SK-N-SH (cell line): ENCODE measurements at regions not wholly inside any gene's neighbourhood (a gene's known extent, or its start where the extent isn't known, plus 50 kb on each side); places are given as distances from the start of the nearest gene placed in this dataset.

Source experiments
- CTCF ChIA-PET: fragments of 300-600, 350-600 bp; formaldehyde crosslinking; extraction: SDS; loops from one replicate; lab custom pipeline; 2021; lab: Yijun Ruan, JAX
- POLR2A ChIA-PET: fragments of 350-600 bp; sonication (Branson Sonifier 250); formaldehyde crosslinking; extraction: SDS; loops from one replicate; lab custom pipeline; 2020; ENCODE audit warnings: antibody characterized with exemption, inconsistent platforms; lab: Yijun Ruan, JAX
- DNase-seq: peaks from one replicate; pipeline ENCODE4 v3.0.0; 2012
- H2AFZ ChIP-seq: fragments of 200-600 bp; sonication (generic); 2 replicates; pipeline ENCODE4 v1.8.1; 2016; ENCODE audit warnings: antibody characterized with exemption, mild to moderate bottlenecking, low read depth
- H3F3A ChIP-seq: fragments of 200-600 bp; sonication (generic); replicated peaks from 2 replicates; pipeline ENCODE3; 2016; ENCODE audit warnings: antibody characterized with exemption, mild to moderate bottlenecking; ENCODE audit not compliant: insufficient read depth
- H3K27ac ChIP-seq, 2 experiments: fragments of 200-500 bp in 1 of 2; fragments of 200-600 bp in 1 of 2; sonication (Bioruptor generic) in 1 of 2; sonication (generic), shearing (Covaris generic) in 1 of 2; 2 replicates each; pipeline versions ENCODE4 v1.5.1 to v1.6.1; 2014 to 2016; ENCODE audit warnings: low read depth in 2 of 2, inconsistent platforms in 1 of 2, low read length in 1 of 2, mild to moderate bottlenecking in 1 of 2, mixed read lengths in 1 of 2
- H3K27me3 ChIP-seq: fragments of 200-600 bp; sonication (generic), shearing (Covaris generic); 2 replicates; pipeline ENCODE4 v1.6.1; 2016; ENCODE audit warnings: mixed run types; ENCODE audit not compliant: insufficient read depth
- H3K36me3 ChIP-seq, 2 experiments: fragments of 200-500 bp in 1 of 2; fragments of 200-600 bp in 1 of 2; sonication (Bioruptor generic) in 1 of 2; sonication (generic) in 1 of 2; replicated peaks in 1 of 2; 2 replicates each; pipeline versions ENCODE3 to v1.5.1; 2014 to 2016; ENCODE audit warnings: low read length in 1 of 2, mild to moderate bottlenecking in 1 of 2; ENCODE audit not compliant: insufficient read depth in 2 of 2, control insufficient read depth in 1 of 2
- H3K4me1 ChIP-seq, 2 experiments: fragments of 200-500 bp in 1 of 2; fragments of 200-600 bp in 1 of 2; sonication (Bioruptor generic) in 1 of 2; sonication (generic), shearing (Covaris generic) in 1 of 2; 2 replicates each; pipeline versions ENCODE4 v1.5.1 to v1.6.1; 2014 to 2016; ENCODE audit warnings: low read depth in 1 of 2, low read length in 1 of 2, mixed run types in 1 of 2; ENCODE audit not compliant: insufficient read depth in 2 of 2, control insufficient read depth in 1 of 2
- H3K4me2 ChIP-seq: fragments of 200-600 bp; sonication (generic), shearing (Covaris generic); 2 replicates; pipeline ENCODE4 v1.6.1; 2017; ENCODE audit warnings: mixed run types
- H3K4me3 ChIP-seq, 2 experiments: fragments of 200-500 bp in 1 of 2; fragments of 200-600 bp in 1 of 2; sonication (Bioruptor generic) in 1 of 2; sonication (generic), shearing (Covaris generic) in 1 of 2; 2 replicates each; pipeline versions ENCODE4 v1.5.1 to v1.8.1; 2014 to 2016; ENCODE audit warnings: low read depth in 2 of 2, inconsistent platforms in 1 of 2, low read length in 1 of 2, mild to moderate bottlenecking in 1 of 2, mixed read lengths in 1 of 2, moderate library complexity in 1 of 2
- H3K79me2 ChIP-seq: fragments of 200-600 bp; sonication (generic); 2 replicates; pipeline ENCODE4 v1.8.1; 2017; ENCODE audit warnings: mild to moderate bottlenecking; ENCODE audit not compliant: insufficient read depth
- H3K9ac ChIP-seq: fragments of 200-600 bp; sonication (generic); 2 replicates; pipeline ENCODE4 v1.6.1; 2017; ENCODE audit warnings: mixed run types
- H3K9me2 ChIP-seq: fragments of 200-600 bp; sonication (generic); 2 replicates; pipeline ENCODE4 v1.6.1; 2017; ENCODE audit warnings: mixed run types
- H3K9me3 ChIP-seq: fragments of 200-600 bp; sonication (generic); 2 replicates; pipeline ENCODE4 v1.6.1; 2017; ENCODE audit warnings: mixed run types, mild to moderate bottlenecking, moderate library complexity
- H4K20me1 ChIP-seq: fragments of 200-600 bp; sonication (generic); 2 replicates; pipeline ENCODE4 v1.6.1; 2017; ENCODE audit warnings: mild to moderate bottlenecking, mixed run types; ENCODE audit not compliant: insufficient read depth
- CTCF ChIP-seq: fragments of 200-600 bp; sonication (generic); IDR thresholded peaks from 2 replicates; pipeline ENCODE4 v1.6.1; 2017; ENCODE audit warnings: antibody characterized with exemption, mild to moderate bottlenecking, moderate library complexity
- ELF1 ChIP-seq: IDR thresholded peaks from 2 replicates; pipeline ENCODE4 v1.4.0; 2012
- FOSL2 ChIP-seq: IDR thresholded peaks from 2 replicates; pipeline ENCODE4 v1.4.0; 2012; ENCODE audit warnings: low read depth, mild to moderate bottlenecking, moderate library complexity, borderline replicate concordance
- FOXJ3 ChIP-seq: sonication (generic); formaldehyde crosslinking; IDR thresholded peaks from 2 replicates; pipeline ENCODE4 v1.5.1; 2020; ENCODE audit warnings: mild to moderate bottlenecking, missing genetic modification reagents
- FOXM1 ChIP-seq: IDR thresholded peaks from 2 replicates; pipeline ENCODE4 v1.4.0; 2012; ENCODE audit warnings: low read depth, mild to moderate bottlenecking
- JUND ChIP-seq: IDR thresholded peaks from 2 replicates; pipeline ENCODE4 v1.4.0; 2012
- NFIC ChIP-seq: IDR thresholded peaks from 2 replicates; pipeline ENCODE4 v1.4.0; 2012; ENCODE audit warnings: borderline replicate concordance
- POLR2AphosphoS5 ChIP-seq: IDR thresholded peaks from 2 replicates; pipeline ENCODE4 v1.6.1; 2012; ENCODE audit warnings: low read depth, low read length
- RCOR1 ChIP-seq: fragments of 150-350 bp; IDR thresholded peaks from 2 replicates; pipeline ENCODE4 v1.6.1; 2017; ENCODE audit warnings: antibody characterized with exemption, low read length
- RFX5 ChIP-seq: IDR thresholded peaks from 2 replicates; pipeline ENCODE4 v1.6.1; 2012; ENCODE audit warnings: mild to moderate bottlenecking, improper control_type of control experiment, low read length
- SMC3 ChIP-seq: IDR thresholded peaks from 2 replicates; pipeline ENCODE4 v1.6.1; 2012; ENCODE audit warnings: low read depth, low read length, improper control_type of control experiment
- TCF12 ChIP-seq: IDR thresholded peaks from 2 replicates; pipeline ENCODE4 v1.4.0; 2012
- USF1 ChIP-seq: IDR thresholded peaks from 2 replicates; pipeline ENCODE4 v1.4.0; 2012; ENCODE audit warnings: low read depth, borderline replicate concordance
- WGBS: methylation state at CpG from one replicate; pipeline ENCODE4 v1.1.6; 2017; ENCODE audit warnings: low lambda C conversion rate; 5-methylcytosine and 5-hydroxymethylcytosine counted together

DNA sequence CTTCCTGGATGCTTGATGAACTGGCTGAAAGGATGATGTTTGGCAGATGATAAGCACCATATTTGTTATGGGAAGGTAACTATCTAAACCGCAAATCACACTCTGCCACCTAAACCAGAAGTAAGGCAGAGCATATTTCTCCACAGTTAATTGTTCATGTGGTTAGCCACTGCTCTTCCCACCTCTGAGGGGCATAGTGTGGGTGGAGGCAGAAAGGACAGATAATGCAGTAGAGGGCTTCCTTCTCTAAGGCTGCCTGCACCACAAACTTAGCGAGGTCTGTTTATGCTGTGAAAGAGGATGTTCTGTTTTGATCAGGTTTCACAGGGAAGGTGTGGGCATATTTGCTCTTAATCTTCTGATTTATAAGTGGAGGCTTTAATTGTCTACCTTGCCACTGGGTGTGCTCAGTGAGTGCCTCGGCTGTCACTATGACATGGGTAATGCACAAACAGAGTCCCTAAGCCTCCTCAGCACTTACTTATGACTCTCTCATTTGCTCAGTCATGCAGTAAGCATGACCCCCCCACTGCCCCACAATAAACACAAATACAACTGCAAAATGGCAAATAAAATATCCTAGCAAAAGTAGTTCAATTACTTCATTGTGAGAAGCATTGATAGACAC, 401.0 kb downstream of the TMA16 start:
- no peaks in the 10 kb centered on the region for H3K79me2 ChIP-seq
- CTCF ChIA-PET = no interaction called here
- TF ChIP-seq FOXJ3 = no peak
- no peak for TF ChIP-seq CTCF
- TF ChIP-seq NFIC = no peak
- no peak for TF ChIP-seq FOSL2
- no peak for TF ChIP-seq POLR2AphosphoS5
- no peak for TF ChIP-seq FOXM1
- TF ChIP-seq, all 33 proteins: peak for 0
- Histone ChIP-seq H3K4me2 (no peak overlapping the region), H3K9ac (no peak overlapping the region), H3K4me1 (no peaks in the 10 kb centered on the region), H3K9me3 (no peaks in the 10 kb centered on the region), H3K9me2 (no peaks in the 10 kb centered on the region), H3K4me3 (no peak overlapping the region), H4K20me1 (no peaks in the 10 kb centered on the region), H2AFZ (no peak overlapping the region), H3K27me3 (no peaks in the 10 kb centered on the region), H3F3A (no peaks in the 10 kb centered on the region), H3K27ac (no peak overlapping the region), H3K36me3 (no peaks in the 10 kb centered on the region)
- 0% methylated on average over 3 of the region's 3 CpGs for WGBS
- DNase-seq = no peak
- POLR2A ChIA-PET = no interaction called here

- no peaks in the 10 kb centered on the region for H3K9me3 ChIP-seq
- POLR2A ChIA-PET = no interaction called here
- H3K36me3 ChIP-seq = no peaks in the 10 kb centered on the region
- no peaks in the 10 kb centered on the region for H3K79me2 ChIP-seq
- no peak for DNase-seq
- WGBS = 0% methylated on average over 1 of the region's 1 CpG
- no peaks in the 10 kb centered on the region for H3K9me2 ChIP-seq
- no peaks in the 10 kb centered on the region for H3K27me3 ChIP-seq
- H3K4me2 ChIP-seq = no peak overlapping the region
- no peaks in the 10 kb centered on the region for H3K4me1 ChIP-seq
- TF ChIP-seq USF1 (no peak), FOXM1 (no peak), TCF12 (no peak), RCOR1 (no peak), RFX5 (no peak), JUND (no peak), ELF1 (no peak), POLR2AphosphoS5 (no peak), SMC3 (no peak)
- TF ChIP-seq, all 33 proteins: peak for 0
- Histone ChIP-seq H3K9ac (no peak overlapping the region), H3F3A (no peaks in the 10 kb centered on the region), H3K27ac (no peak overlapping the region), H3K4me3 (no peak overlapping the region), H4K20me1 (no peaks in the 10 kb centered on the region), H2AFZ (no peak overlapping the region)
- CTCF ChIA-PET = interaction anchor here (0.7 kb wide), 1 partner anchor 24 kb away, joined by 3 read pairs; no protein-coding TSS in a partner anchor
These were observed 406.8 kb downstream of the TMA16 start for GRCh38 chr4:163901319-163901718.
